ENCODE measurements at regions not wholly inside any gene's neighbourhood (a gene's known extent, or its start where the extent isn't known, plus 50 kb on each side); places are given as distances from the start of the nearest gene placed in this dataset.
"Not testable (repeated sequence)": the region's sequence is repeated elsewhere in the genome, so short reads cannot be mapped to it uniquely, and the experiment has no call there.

- no peak for DNase-seq
Measured at GRCh38 chrX:110519501-110519900, 160.9 kb downstream of the RTL9 start.

- no peak for DNase-seq
Measured at GRCh38 chrX:110519906-110520452, 161.3 kb downstream of the RTL9 start.

DNA sequence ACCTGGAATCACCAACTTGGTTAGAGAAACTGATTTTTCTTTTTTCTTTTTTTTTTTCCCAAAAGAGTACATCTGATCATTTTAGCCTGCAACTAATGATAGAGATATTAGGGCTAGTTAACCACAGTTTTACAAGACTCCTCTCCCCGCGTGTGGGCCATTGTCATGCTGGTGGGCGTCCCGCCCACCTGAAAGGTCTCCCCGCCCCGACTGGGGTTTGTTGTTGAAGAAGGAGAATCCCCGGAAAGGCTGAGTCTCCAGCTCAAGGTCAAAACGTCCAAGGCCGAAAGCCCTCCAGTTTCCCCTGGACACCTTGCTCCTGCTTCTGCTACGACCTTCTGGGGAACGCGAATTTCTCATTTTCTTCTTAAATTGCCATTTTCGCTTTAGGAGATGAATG lies 162.0 kb downstream of the RTL9 start:
- not testable (repeated sequence) for DNase-seq

DNA sequence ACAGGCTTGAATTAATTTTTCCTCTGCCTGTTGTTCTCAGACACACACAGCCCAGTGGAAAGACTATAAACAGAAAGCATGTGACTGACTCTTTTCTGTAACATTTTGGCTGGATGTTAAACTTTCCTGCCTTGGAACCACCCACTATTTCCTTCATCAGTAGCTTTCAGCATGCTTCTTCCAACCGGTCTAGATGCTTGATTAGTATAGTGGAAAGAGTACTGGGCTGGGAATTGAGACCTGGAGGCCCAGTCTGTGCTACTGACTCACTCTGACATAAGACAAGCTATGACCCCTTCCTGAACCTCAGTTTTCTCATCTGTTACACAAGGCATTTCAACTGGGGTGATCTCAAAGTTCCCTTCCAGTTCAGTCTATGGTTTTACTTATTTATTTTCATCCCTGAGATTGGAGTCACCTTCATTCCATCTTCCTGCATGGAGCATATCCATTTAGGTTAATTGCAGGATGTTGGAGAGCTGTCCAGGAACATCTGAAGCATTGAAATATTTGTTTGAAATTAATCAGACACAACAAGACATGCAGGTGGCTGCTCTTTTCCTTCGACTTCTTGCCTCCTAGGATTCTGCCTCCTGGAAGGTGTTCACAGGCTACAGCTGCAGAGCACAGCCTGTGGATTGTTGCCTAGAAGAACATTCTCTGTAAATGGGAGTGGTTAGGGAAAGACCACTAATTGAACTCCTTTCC lies 173.4 kb downstream of the RTL9 start:
- DNase-seq: no peak

DNA sequence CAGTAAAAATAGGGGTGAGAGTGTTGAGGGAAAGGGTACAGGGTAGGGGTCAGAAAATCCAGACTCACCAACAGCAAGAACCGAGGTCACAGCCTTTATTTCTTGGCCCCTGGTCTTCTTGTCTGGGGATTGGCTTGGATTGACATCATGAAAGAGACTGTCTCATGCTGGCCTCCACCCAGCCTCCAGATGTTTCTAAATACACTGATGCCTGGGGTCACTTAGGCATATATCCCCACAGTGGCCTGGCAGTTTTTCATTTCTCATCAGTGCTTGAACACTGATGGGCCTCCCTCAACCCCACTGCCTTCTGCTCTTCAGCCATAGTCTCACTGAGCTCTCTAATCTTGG lies 173.9 kb downstream of the RTL9 start:
- no peak for DNase-seq

GRCh38 chrX:110536816-110537215 lies 178.2 kb downstream of the RTL9 start:
- no peak for DNase-seq

DNA sequence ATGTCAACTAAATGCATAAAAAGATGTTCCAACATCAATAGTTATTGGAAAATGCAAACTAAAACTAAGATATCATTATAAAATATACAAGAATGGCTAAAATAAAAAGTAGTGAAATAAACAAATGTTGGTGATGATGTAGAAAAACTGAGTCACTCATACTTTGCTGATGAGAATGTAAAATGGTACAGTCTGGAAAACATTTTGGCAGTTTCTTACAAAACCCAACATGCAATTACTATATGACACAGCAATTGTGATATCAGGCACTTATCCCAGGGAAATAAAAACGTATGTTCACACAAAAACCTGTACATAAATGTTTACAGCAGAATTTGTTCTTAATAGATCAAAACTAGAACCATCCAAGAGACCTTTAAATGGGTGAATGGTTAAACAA lies 182.6 kb downstream of the RTL9 start:
- no peak for DNase-seq

GRCh38 chrX:110550854-110551253 lies 192.2 kb downstream of the RTL9 start:
- not testable (repeated sequence) for DNase-seq

DNA sequence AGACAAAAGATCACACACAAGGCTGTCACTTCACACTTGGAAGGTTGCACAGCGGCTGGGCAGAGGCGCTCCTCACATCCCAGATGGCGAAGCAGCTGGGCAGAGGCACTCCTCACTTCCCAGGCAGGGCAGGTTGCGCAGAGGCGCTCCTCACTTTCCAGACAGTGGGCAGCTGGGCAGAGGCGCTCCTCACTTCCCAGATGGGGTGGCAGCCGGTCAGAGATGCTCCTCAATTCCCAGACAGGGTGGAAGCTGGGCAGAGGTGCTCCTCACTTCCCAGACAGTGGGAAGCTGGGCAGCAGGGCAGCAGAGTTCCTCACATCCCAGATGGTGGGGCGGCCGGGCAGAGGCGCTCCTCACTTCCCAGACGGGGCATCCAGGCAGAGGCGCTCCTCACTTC lies 199.2 kb downstream of the RTL9 start:
- no peak for DNase-seq

GRCh38 chrX:110558406-110558805 lies 199.8 kb downstream of the RTL9 start:
- no peak for DNase-seq

- no peak for DNase-seq
Measured at GRCh38 chrX:110561034-110561433, 202.4 kb downstream of the RTL9 start.

GRCh38 chrX:110563282-110563681 lies 204.6 kb downstream of the RTL9 start:
- no peak for DNase-seq

DNA sequence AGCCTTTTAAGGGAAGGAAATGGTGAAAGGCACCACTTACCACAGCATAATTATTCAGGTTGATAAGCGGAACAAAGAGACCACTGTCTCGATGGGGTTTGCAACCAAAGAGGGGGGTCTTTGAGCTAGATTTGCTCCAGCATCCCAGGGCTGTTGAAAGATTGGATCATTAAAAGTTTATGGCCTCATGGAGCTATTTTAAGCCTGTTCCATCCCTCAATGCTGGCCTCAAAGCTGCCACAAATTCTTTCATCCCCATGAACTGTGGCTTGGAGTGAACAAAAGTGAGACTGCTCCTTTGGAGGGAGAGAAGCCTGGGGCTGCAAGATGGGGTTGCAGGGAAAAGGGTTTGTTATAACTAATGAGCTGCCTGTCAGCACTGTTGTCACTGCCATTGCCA lies 209.8 kb downstream of the RTL9 start:
- no peak for DNase-seq

- DNase-seq: no peak
Measured at GRCh38 chrX:110569506-110569905, 210.9 kb downstream of the RTL9 start.

- DNase-seq: no peak
Measured at GRCh38 chrX:110578270-110578669, 217.3 kb downstream of the CHRDL1 start.

GRCh38 chrX:110584083-110584482 lies 211.5 kb downstream of the CHRDL1 start:
- DNase-seq: no peak

DNA sequence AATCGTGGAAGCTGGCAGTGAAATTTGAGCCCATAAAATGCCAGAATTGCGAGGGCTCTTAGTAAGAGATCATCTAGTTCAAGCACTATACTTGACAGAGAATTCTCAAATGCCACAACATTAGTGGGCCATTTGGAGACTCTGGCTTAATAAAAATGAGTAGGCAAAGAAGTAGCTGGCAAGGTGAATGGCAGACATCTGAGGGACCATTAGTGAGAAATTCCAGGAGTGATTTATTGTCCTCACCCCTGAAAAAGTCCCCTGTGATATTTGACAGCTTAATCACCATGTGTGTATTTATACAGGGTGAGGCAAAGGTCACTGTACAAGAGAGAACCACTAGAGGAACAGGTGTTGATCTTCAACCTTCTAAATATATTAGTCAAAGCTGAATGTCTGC lies 207.5 kb downstream of the CHRDL1 start:
- DNase-seq: no peak

DNA sequence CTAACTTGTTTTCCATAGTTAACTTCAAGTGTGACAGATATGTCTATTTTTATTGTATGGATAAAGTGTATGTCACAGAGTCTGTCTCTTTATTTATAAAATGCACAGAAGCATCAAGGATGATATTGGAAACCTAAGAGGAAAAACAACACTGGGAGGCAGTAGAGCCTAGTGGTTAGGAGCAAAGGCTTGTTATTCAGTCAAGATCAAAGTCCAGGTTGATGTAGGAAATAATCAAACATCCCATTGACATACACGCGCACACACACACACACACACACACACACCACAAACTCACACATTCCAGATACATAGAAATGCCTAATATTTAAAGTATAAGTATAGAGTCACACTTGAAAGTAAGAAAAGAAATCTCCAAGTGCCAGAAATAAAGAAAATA lies 206.8 kb downstream of the CHRDL1 start:
- DNase-seq: no peak

GRCh38 chrX:110600745-110601310 lies 194.8 kb downstream of the CHRDL1 start:
- DNase-seq: no peak

DNA sequence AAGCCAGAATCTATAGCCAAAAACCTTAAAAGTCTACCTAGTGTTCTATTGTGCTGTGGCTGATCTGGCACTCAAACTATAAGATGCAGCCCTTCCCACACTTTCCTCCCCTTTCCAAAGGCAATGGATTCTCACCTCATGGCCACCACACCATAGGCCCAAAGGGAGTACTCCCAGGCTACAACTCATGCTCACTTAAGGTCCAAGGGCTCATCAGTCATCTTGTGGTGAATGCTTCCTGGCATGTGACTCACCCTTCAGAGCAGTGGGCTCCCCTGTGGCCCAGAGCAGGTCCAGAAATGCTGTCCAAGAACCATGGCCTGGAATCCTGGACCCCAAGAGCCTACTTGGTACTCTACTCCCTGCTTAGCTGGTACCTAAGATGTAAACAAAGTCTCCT lies 181.0 kb downstream of the CHRDL1 start:
- DNase-seq: no peak
